ENCODE measurements at regions not wholly inside any gene's neighbourhood (a gene's known extent, or its start where the extent isn't known, plus 50 kb on each side); places are given as distances from the start of the nearest gene placed in this dataset. TPM values are rescaled to one million over a fixed set of nuclear protein-coding genes. Genes with fewer than 3 reads are reported as not detected.
A peak's percentile ranks its signal among the peaks of the same experiment; 100 is the strongest.

- Histone ChIP-seq H3K4me3 (no peak overlapping the region), H3K27me3 (no peaks in the 10 kb centered on the region), H3K4me1 (no peaks in the 10 kb centered on the region), H3K9me3 (no peaks in the 10 kb centered on the region), H3K27ac (no peak overlapping the region), H3K36me3 (replicated peaks in 1 of 2; ENCODE audit: insufficient read depth in 1 of 2, low read depth in 2 of 2) (no peaks in the 10 kb centered on the region)
- no peak for TF ChIP-seq CTCF (IDR thresholded peaks at IDR 0.05)
- TF ChIP-seq POLR2A (IDR thresholded peaks at IDR 0.05): no peak
- ATAC-seq (peak; percentile 66), DNase-seq (peak in 1 of 4 donors; percentile 25)
- intact Hi-C loops (cut with DNase I): no loop called here
- WGBS, 2 donors: 13 to 18% methylated on average over 5 of the region's 5 CpGs
Observed at GRCh38 chrX:22922961-22923360, 76.8 kb upstream of the DDX53 start.

GRCh38 chrX:22934640-22935039 lies 65.1 kb upstream of the DDX53 start:
- ATAC-seq (no peak), DNase-seq (no peak)
- no peaks in the 10 kb centered on the region for H3K27me3 ChIP-seq
- H3K36me3 ChIP-seq (replicated peaks in 1 of 2; ENCODE audit: insufficient read depth in 1 of 2, low read depth in 2 of 2): no peaks in the 10 kb centered on the region
- H3K4me3 ChIP-seq: no peak overlapping the region
- H3K4me1 ChIP-seq: no peaks in the 10 kb centered on the region
- 77 to 83% methylated on average over 2 of the region's 2 CpGs for WGBS, 2 donors
- TF ChIP-seq POLR2A (IDR thresholded peaks at IDR 0.05) (no peak), CTCF (IDR thresholded peaks at IDR 0.05) (no peak)
- H3K9me3 ChIP-seq: no peaks in the 10 kb centered on the region
- H3K27ac ChIP-seq: no peak overlapping the region
- intact Hi-C loops (cut with DNase I): no loop called here

GRCh38 chrX:22944945-22945344 lies 54.8 kb upstream of the DDX53 start:
- no peak for TF ChIP-seq CTCF (IDR thresholded peaks at IDR 0.05)
- no peak for TF ChIP-seq POLR2A (IDR thresholded peaks at IDR 0.05)
- intact Hi-C loops (cut with DNase I): no loop called here
- WGBS, 2 donors: 70 to 89% methylated on average over 1 of the region's 1 CpG
- DNase-seq (no peak), ATAC-seq (no peak)
- no peaks in the 10 kb centered on the region for H3K36me3 ChIP-seq (replicated peaks in 1 of 2; ENCODE audit: insufficient read depth in 1 of 2, low read depth in 2 of 2)
- H3K4me1 ChIP-seq: no peaks in the 10 kb centered on the region
- no peaks in the 10 kb centered on the region for H3K9me3 ChIP-seq
- H3K27me3 ChIP-seq: no peaks in the 10 kb centered on the region
- H3K4me3 ChIP-seq: no peak overlapping the region
- no peak overlapping the region for H3K27ac ChIP-seq

Small RNAs in the stretch of these regions (small RNA-seq; reads per million reads assigned to genes)
- not detected for gene RNU6-266P

All from body of pancreas (tissue), 4 donors.